ENCODE measurements at regions not wholly inside any gene's neighbourhood (a gene's known extent, or its start where the extent isn't known, plus 50 kb on each side); places are given as distances from the start of the nearest gene placed in this dataset.
A peak's percentile ranks its signal among the peaks of the same experiment; 100 is the strongest.

DNA sequence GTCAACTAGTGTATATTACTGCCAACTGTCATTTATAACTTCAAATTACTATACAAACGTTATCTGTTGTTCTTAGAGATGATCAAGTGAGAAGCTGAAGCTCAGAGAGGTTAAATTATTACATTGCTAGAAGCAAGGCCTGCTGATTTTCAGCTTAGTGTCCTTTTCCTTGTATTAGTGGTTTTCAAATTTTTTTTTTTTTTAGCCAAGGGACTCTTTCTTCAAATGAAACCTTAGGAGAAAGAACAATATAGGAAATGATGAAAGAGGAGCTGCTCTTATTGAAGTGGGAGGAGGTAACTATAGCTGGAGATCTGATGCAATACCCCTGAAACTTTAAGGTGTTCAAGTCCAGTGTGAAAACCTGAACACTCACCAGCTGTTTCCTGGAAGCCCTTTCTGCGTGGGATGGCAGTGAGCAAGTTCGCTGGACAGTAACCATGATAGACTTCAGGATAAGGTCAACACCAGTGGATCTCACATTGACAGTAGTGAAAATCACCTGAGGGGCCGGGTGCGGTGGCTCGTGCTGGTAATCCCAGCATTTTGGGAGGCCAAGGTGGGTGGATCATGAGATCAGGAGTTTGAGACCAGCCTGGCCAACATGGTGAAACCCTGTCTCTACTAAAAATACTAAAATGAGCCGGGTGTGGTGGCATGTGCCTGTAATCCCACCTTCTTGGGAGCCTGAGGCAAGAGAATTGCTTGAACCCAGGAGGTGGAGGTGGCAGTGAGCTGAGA lies 376.2 kb downstream of the EDEM1 start:
- ATAC-seq, result no peak
- Histone ChIP-seq H2AFZ (ENCODE audit: low read length) (no peak overlapping the region), H3K4me2 (ENCODE audit: low read depth, low read length) (no peak overlapping the region), H3K4me1 (ENCODE audit: insufficient read depth, low read length) (no peaks in the 10 kb centered on the region), H3K4me3 (replicated peaks in 1 of 3; ENCODE audit: insufficient read depth in 1 of 3, low read depth in 2 of 3, low read length in 3 of 3) (no peak overlapping the region), H3K9me3 (ENCODE audit: low read length) (no peaks in the 10 kb centered on the region), H3K9ac (ENCODE audit: insufficient read depth, low read depth, low read length) (no peak overlapping the region), H3K36me3 (replicated peaks in 1 of 2; ENCODE audit: control insufficient read depth in 1 of 2, insufficient read depth in 2 of 2, low read length in 2 of 2) (no peaks in the 10 kb centered on the region), H4K20me1 (ENCODE audit: insufficient read depth, low read length) (no peaks in the 10 kb centered on the region), H3K79me2 (ENCODE audit: insufficient read depth, low read length) (no peaks in the 10 kb centered on the region), H3K27ac (ENCODE audit: extremely low read length, insufficient read depth, low read length) (no peak overlapping the region), H3K27me3 (ENCODE audit: control insufficient read depth in 1 of 2, insufficient read depth in 2 of 2, low read length in 2 of 2) (no peaks in the 10 kb centered on the region)
- 13% methylated on average over 7 of the region's 7 CpGs for WGBS (ENCODE audit: low lambda C conversion rate)
- POLR2A ChIA-PET, result no interaction called here
- in situ Hi-C loops (cut with HindIII; ENCODE audit: extremely low pct_ligation_motif_present, low pct_unique_long_range_greater_than_20kb), result no loop called here
- no TSS peak for BruUV-seq (replicated peaks)
- CTCF ChIA-PET (ENCODE audit: low intra/inter-chr PET ratio, low total read pairs), result no interaction called here
- no peak for FAIRE-seq
- intact Hi-C loops (cut with micrococcal nuclease; ENCODE audit: unreplicated experiment), result loop anchor here (10.0 kb wide), 1 partner anchor 1231 kb away; no protein-coding TSS in a partner anchor
- TF ChIP-seq, protein P1, sequence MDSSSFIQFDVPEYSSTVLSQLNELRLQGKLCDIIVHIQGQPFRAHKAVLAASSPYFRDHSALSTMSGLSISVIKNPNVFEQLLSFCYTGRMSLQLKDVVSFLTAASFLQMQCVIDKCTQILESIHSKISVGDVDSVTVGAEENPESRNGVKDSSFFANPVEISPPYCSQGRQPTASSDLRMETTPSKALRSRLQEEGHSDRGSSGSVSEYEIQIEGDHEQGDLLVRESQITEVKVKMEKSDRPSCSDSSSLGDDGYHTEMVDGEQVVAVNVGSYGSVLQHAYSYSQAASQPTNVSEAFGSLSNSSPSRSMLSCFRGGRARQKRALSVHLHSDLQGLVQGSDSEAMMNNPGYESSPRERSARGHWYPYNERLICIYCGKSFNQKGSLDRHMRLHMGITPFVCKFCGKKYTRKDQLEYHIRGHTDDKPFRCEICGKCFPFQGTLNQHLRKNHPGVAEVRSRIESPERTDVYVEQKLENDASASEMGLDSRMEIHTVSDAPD (CRISPR knock-in tag; IDR thresholded peaks at IDR 0.05), result no peak
- TF ChIP-seq, protein P2, sequence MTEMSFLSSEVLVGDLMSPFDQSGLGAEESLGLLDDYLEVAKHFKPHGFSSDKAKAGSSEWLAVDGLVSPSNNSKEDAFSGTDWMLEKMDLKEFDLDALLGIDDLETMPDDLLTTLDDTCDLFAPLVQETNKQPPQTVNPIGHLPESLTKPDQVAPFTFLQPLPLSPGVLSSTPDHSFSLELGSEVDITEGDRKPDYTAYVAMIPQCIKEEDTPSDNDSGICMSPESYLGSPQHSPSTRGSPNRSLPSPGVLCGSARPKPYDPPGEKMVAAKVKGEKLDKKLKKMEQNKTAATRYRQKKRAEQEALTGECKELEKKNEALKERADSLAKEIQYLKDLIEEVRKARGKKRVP (CRISPR knock-in tag; IDR thresholded peaks at IDR 0.05), result peak in 1 of 2 experiments; percentile 49; a peak in 1 of 4 replicates
- no peak for DNase-seq (ENCODE audit: low spot score)

DNA sequence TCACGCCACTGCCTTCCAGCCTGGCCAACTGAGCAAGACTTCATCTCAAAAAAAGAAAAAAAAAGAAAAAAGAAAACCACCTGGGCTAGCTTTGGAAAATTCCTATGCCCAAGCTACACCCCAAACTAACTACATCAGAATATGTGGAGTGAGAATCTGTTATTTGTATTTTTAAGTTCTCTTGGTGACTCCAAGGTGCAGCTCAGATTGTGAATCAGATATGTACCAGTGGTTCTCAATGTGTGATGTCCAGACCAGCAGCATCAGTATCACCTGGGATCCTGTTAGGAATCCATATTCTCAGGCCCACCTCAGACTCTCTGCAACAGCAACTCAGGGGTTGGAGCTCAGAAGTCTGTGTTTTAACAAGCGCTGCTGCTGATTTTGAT lies 376.8 kb downstream of the EDEM1 start:
- no peaks in the 10 kb centered on the region for H3K27me3 ChIP-seq (ENCODE audit: control insufficient read depth in 1 of 2, insufficient read depth in 2 of 2, low read length in 2 of 2)
- ChIA-PET POLR2A (no interaction called here), CTCF (ENCODE audit: low intra/inter-chr PET ratio, low total read pairs) (no interaction called here)
- in situ Hi-C loops (cut with HindIII; ENCODE audit: extremely low pct_ligation_motif_present, low pct_unique_long_range_greater_than_20kb), result no loop called here
- no peaks in the 10 kb centered on the region for H4K20me1 ChIP-seq (ENCODE audit: insufficient read depth, low read length)
- no peaks in the 10 kb centered on the region for H3K79me2 ChIP-seq (ENCODE audit: insufficient read depth, low read length)
- WGBS (ENCODE audit: low lambda C conversion rate), result 17% methylated on average over 2 of the region's 2 CpGs
- DNase-seq (ENCODE audit: low spot score) (no peak), ATAC-seq (no peak), FAIRE-seq (no peak)
- intact Hi-C loops (cut with micrococcal nuclease; ENCODE audit: unreplicated experiment), result loop anchor here (10.0 kb wide), 1 partner anchor 1231 kb away; no protein-coding TSS in a partner anchor
- no peak overlapping the region for H2AFZ ChIP-seq (ENCODE audit: low read length)
- H3K4me2 ChIP-seq (ENCODE audit: low read depth, low read length), result no peak overlapping the region
- H3K9ac ChIP-seq (ENCODE audit: insufficient read depth, low read depth, low read length), result no peak overlapping the region
- no TSS peak for BruUV-seq (replicated peaks)
- H3K27ac ChIP-seq (ENCODE audit: extremely low read length, insufficient read depth, low read length), result no peak overlapping the region
- no peaks in the 10 kb centered on the region for H3K9me3 ChIP-seq (ENCODE audit: low read length)
- H3K4me3 ChIP-seq (replicated peaks in 1 of 3; ENCODE audit: insufficient read depth in 1 of 3, low read depth in 2 of 3, low read length in 3 of 3), result no peak overlapping the region
- no peaks in the 10 kb centered on the region for H3K4me1 ChIP-seq (ENCODE audit: insufficient read depth, low read length)
- H3K36me3 ChIP-seq (replicated peaks in 1 of 2; ENCODE audit: control insufficient read depth in 1 of 2, insufficient read depth in 2 of 2, low read length in 2 of 2), result no peaks in the 10 kb centered on the region
- TF ChIP-seq ZNF562 (CRISPR knock-in tag; IDR thresholded peaks at IDR 0.05; ENCODE audit: borderline replicate concordance), result no peak
- TF ChIP-seq NFATC3 (CRISPR knock-in tag; IDR thresholded peaks at IDR 0.05), result no peak
- TF ChIP-seq, protein P3, sequence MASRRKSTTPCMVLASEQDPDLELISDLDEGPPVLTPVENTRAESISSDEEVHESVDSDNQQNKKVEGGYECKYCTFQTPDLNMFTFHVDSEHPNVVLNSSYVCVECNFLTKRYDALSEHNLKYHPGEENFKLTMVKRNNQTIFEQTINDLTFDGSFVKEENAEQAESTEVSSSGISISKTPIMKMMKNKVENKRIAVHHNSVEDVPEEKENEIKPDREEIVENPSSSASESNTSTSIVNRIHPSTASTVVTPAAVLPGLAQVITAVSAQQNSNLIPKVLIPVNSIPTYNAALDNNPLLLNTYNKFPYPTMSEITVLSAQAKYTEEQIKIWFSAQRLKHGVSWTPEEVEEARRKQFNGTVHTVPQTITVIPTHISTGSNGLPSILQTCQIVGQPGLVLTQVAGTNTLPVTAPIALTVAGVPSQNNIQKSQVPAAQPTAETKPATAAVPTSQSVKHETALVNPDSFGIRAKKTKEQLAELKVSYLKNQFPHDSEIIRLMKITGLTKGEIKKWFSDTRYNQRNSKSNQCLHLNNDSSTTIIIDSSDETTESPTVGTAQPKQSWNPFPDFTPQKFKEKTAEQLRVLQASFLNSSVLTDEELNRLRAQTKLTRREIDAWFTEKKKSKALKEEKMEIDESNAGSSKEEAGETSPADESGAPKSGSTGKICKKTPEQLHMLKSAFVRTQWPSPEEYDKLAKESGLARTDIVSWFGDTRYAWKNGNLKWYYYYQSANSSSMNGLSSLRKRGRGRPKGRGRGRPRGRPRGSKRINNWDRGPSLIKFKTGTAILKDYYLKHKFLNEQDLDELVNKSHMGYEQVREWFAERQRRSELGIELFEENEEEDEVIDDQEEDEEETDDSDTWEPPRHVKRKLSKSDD (CRISPR knock-in tag; IDR thresholded peaks at IDR 0.05; ENCODE audit: low read depth), result no peak
- no peak for TF ChIP-seq ZFYVE20 (CRISPR knock-in tag; IDR thresholded peaks at IDR 0.05; ENCODE audit: borderline replicate concordance, low read depth)
- TF ChIP-seq, protein P4, sequence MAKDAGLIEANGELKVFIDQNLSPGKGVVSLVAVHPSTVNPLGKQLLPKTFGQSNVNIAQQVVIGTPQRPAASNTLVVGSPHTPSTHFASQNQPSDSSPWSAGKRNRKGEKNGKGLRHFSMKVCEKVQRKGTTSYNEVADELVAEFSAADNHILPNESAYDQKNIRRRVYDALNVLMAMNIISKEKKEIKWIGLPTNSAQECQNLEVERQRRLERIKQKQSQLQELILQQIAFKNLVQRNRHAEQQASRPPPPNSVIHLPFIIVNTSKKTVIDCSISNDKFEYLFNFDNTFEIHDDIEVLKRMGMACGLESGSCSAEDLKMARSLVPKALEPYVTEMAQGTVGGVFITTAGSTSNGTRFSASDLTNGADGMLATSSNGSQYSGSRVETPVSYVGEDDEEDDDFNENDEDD (CRISPR knock-in tag; IDR thresholded peaks at IDR 0.05; ENCODE audit: borderline replicate concordance), result no peak
- TF ChIP-seq ZFP41 (CRISPR knock-in tag; IDR thresholded peaks at IDR 0.05; ENCODE audit: borderline replicate concordance), result no peak
- TF ChIP-seq ZNF326 (CRISPR knock-in tag; IDR thresholded peaks at IDR 0.05; ENCODE audit: borderline replicate concordance), result no peak
